ENCODE measurements at regions not wholly inside any gene's neighbourhood (a gene's known extent, or its start where the extent isn't known, plus 50 kb on each side); places are given as distances from the start of the nearest gene placed in this dataset.

DNA sequence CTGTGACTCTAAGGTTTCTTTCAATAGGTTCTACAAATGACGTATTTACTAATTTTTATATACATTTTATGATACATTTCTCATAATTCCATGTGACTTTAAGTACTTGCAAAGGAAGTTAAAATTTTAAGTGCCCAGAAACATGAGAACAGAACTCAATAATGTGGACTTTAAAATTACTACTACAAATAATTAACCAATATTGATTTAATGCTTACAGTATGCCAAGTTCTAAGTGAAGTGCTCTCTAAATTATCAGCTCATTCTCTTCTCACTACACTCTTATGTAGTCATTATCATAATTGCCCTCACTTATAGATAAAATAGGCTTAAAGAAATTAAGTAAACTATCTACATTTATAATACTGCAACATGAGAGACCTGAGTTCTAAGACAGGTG lies 1690.7 kb upstream of the CDH9 start:
- H2AFZ ChIP-seq (ENCODE audit: low read depth, low read length): no peak overlapping the region
- H3K4me3 ChIP-seq (ENCODE audit: low read length): no peak overlapping the region
- no peak overlapping the region for H3K9ac ChIP-seq (ENCODE audit: low read length)
- H3K79me2 ChIP-seq (ENCODE audit: low read length): no peaks in the 10 kb centered on the region
- no peaks in the 10 kb centered on the region for H3K4me1 ChIP-seq (ENCODE audit: low read length)
- H3K27me3 ChIP-seq (ENCODE audit: low read depth, low read length): no peaks in the 10 kb centered on the region
- TF ChIP-seq EZH2phosphoT487 (IDR thresholded peaks at IDR 0.05; ENCODE audit: low read depth): no peak
- H3K27ac ChIP-seq (ENCODE audit: low read length): no peak overlapping the region
- no peaks in the 10 kb centered on the region for H3K36me3 ChIP-seq (replicated peaks; ENCODE audit: low read depth, low read length)
- H4K20me1 ChIP-seq (ENCODE audit: insufficient read depth, low read length): no peaks in the 10 kb centered on the region
- H3K4me2 ChIP-seq (ENCODE audit: low read length): no peak overlapping the region
- no peaks in the 10 kb centered on the region for H3K9me3 ChIP-seq (ENCODE audit: insufficient read depth, low read length)

DNA sequence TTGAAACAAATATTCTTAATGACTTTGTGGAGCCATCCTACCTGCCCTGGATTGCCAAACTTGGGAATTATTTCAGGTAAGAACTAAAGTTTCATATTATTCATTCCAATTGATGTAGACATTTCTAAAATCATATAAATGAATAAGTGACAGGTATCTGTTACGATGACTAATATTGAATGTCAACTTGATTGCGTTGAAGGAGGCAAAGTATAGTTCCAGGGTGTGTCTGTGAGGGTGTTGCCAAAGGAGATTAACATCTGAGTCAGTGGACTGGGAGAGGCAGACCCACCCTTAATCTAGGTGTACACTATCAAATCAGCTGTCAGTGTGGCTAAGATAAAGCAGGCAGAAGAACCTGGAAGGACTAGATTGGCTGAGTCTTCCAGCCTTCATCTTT lies 1688.4 kb upstream of the CDH9 start:
- Histone ChIP-seq H3K9me3 (ENCODE audit: insufficient read depth, low read length) (no peaks in the 10 kb centered on the region), H3K79me2 (ENCODE audit: low read length) (no peaks in the 10 kb centered on the region), H3K4me3 (ENCODE audit: low read length) (no peak overlapping the region), H2AFZ (ENCODE audit: low read depth, low read length) (no peak overlapping the region), H3K4me2 (ENCODE audit: low read length) (no peak overlapping the region), H4K20me1 (ENCODE audit: insufficient read depth, low read length) (no peaks in the 10 kb centered on the region), H3K36me3 (replicated peaks; ENCODE audit: low read depth, low read length) (no peaks in the 10 kb centered on the region), H3K9ac (ENCODE audit: low read length) (no peak overlapping the region), H3K27me3 (ENCODE audit: low read depth, low read length) (no peaks in the 10 kb centered on the region), H3K4me1 (ENCODE audit: low read length) (no peaks in the 10 kb centered on the region), H3K27ac (ENCODE audit: low read length) (no peak overlapping the region)
- TF ChIP-seq, protein P1, sequence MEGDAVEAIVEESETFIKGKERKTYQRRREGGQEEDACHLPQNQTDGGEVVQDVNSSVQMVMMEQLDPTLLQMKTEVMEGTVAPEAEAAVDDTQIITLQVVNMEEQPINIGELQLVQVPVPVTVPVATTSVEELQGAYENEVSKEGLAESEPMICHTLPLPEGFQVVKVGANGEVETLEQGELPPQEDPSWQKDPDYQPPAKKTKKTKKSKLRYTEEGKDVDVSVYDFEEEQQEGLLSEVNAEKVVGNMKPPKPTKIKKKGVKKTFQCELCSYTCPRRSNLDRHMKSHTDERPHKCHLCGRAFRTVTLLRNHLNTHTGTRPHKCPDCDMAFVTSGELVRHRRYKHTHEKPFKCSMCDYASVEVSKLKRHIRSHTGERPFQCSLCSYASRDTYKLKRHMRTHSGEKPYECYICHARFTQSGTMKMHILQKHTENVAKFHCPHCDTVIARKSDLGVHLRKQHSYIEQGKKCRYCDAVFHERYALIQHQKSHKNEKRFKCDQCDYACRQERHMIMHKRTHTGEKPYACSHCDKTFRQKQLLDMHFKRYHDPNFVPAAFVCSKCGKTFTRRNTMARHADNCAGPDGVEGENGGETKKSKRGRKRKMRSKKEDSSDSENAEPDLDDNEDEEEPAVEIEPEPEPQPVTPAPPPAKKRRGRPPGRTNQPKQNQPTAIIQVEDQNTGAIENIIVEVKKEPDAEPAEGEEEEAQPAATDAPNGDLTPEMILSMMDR (IDR thresholded peaks at IDR 0.05; ENCODE audit: low read depth, low read length): no peak
- no peak for TF ChIP-seq EZH2phosphoT487 (IDR thresholded peaks at IDR 0.05; ENCODE audit: low read depth)

DNA sequence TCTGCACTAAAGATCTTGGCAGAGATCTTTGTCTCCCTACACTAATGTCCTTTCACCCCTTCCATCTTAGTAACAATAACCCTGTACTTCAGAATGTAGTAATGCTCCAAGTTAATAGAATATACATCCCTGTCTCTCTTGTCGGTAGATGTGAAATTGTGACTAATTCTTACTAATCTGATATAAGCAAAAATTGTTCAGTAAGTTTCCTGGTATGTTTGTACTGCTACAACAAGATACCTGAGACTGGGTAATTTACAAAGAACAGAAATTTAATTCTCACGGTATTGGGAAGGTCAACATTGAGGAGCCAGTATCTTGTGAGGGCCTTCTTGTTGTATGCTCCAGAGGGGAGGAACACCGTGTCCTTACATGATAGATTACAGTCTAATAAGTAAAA lies 1686.6 kb upstream of the CDH9 start:
- no peaks in the 10 kb centered on the region for H3K36me3 ChIP-seq (replicated peaks; ENCODE audit: low read depth, low read length)
- H3K4me2 ChIP-seq (ENCODE audit: low read length): no peak overlapping the region
- H3K9me3 ChIP-seq (ENCODE audit: insufficient read depth, low read length): no peaks in the 10 kb centered on the region
- H3K4me3 ChIP-seq (ENCODE audit: low read length): no peak overlapping the region
- no peaks in the 10 kb centered on the region for H3K27me3 ChIP-seq (ENCODE audit: low read depth, low read length)
- no peak overlapping the region for H3K9ac ChIP-seq (ENCODE audit: low read length)
- H4K20me1 ChIP-seq (ENCODE audit: insufficient read depth, low read length): no peaks in the 10 kb centered on the region
- H3K27ac ChIP-seq (ENCODE audit: low read length): no peak overlapping the region
- no peaks in the 10 kb centered on the region for H3K4me1 ChIP-seq (ENCODE audit: low read length)
- no peaks in the 10 kb centered on the region for H3K79me2 ChIP-seq (ENCODE audit: low read length)
- no peak overlapping the region for H2AFZ ChIP-seq (ENCODE audit: low read depth, low read length)
- TF ChIP-seq, protein P1 (IDR thresholded peaks at IDR 0.05; ENCODE audit: low read depth, low read length): no peak
- no peak for TF ChIP-seq EZH2phosphoT487 (IDR thresholded peaks at IDR 0.05; ENCODE audit: low read depth)

DNA sequence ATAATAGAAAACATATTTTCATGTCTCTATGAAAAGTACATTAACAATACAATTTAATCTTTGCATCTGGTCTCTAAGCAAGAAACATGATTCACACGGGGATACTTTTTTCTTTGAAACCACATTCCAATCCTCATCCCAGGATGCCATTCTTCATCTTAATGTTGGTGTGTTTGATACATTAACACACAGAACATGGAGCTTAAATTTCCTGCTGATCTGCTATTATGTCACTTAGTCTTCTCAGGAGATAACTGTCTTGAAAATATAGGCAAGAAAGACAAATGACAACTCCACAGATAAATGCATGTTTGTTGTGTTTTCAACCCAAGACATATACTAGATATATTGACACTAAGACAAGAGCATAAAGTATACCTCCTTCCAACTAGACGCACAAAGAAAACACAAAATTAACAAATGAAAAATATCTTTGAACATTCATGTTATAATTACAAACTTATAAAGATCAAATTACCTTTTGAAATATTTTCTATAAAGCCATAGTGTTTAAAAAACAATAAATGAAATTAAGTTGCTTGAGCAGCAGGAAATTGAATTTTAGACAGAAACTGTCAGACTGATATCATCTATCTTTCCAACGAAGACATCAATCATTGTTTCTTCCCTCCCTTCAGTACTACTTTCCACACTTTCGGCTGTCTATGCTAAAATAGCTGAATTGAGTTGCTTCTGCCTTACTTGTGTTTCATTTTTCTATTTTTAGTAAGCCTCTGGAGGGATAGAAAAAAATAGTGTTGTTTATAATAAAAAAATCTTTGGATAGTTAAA lies 1676.7 kb upstream of the CDH9 start:
- H2AFZ ChIP-seq (ENCODE audit: low read depth, low read length): no peak overlapping the region
- no peak overlapping the region for H3K9ac ChIP-seq (ENCODE audit: low read length)
- H3K4me3 ChIP-seq (ENCODE audit: low read length): no peak overlapping the region
- no peaks in the 10 kb centered on the region for H3K9me3 ChIP-seq (ENCODE audit: insufficient read depth, low read length)
- H3K36me3 ChIP-seq (replicated peaks; ENCODE audit: low read depth, low read length): no peaks in the 10 kb centered on the region
- no peak overlapping the region for H3K27ac ChIP-seq (ENCODE audit: low read length)
- no peaks in the 10 kb centered on the region for H3K4me1 ChIP-seq (ENCODE audit: low read length)
- no peaks in the 10 kb centered on the region for H3K27me3 ChIP-seq (ENCODE audit: low read depth, low read length)
- H3K79me2 ChIP-seq (ENCODE audit: low read length): no peaks in the 10 kb centered on the region
- H4K20me1 ChIP-seq (ENCODE audit: insufficient read depth, low read length): no peaks in the 10 kb centered on the region
- no peak overlapping the region for H3K4me2 ChIP-seq (ENCODE audit: low read length)
- TF ChIP-seq EZH2phosphoT487 (IDR thresholded peaks at IDR 0.05; ENCODE audit: low read depth): no peak

DNA sequence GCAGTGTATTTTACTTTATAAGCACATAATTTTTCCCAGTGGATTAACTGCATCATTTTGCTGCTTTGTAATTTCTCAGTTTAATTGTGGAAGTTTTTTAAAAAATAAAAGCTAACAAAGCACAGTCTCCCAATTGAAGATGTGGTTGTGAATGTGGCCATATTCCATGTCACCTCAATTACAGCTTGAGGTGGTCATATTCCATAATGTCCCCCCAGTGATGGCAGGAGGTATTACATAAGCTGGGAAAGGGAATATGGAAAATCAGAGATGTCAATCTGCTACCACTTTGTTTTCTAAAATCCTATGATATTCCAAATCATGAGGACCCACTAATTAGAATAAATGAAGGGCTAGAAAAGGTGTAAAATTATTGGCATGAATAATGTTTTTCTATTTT lies 1672.0 kb upstream of the CDH9 start:
- H3K9ac ChIP-seq (ENCODE audit: low read length): no peak overlapping the region
- TF ChIP-seq EZH2phosphoT487 (IDR thresholded peaks at IDR 0.05; ENCODE audit: low read depth): no peak
- TF ChIP-seq, protein P1 (IDR thresholded peaks at IDR 0.05; ENCODE audit: low read depth, low read length): no peak
- H3K9me3 ChIP-seq (ENCODE audit: insufficient read depth, low read length): no peaks in the 10 kb centered on the region
- H3K4me2 ChIP-seq (ENCODE audit: low read length): no peak overlapping the region
- no peak overlapping the region for H3K27ac ChIP-seq (ENCODE audit: low read length)
- H2AFZ ChIP-seq (ENCODE audit: low read depth, low read length): no peak overlapping the region
- H3K4me3 ChIP-seq (ENCODE audit: low read length): no peak overlapping the region
- no peaks in the 10 kb centered on the region for H3K27me3 ChIP-seq (ENCODE audit: low read depth, low read length)
- no peaks in the 10 kb centered on the region for H3K36me3 ChIP-seq (replicated peaks; ENCODE audit: low read depth, low read length)
- no peaks in the 10 kb centered on the region for H3K4me1 ChIP-seq (ENCODE audit: low read length)
- H3K79me2 ChIP-seq (ENCODE audit: low read length): no peaks in the 10 kb centered on the region
- no peaks in the 10 kb centered on the region for H4K20me1 ChIP-seq (ENCODE audit: insufficient read depth, low read length)

Data from OCI-LY3 (cell line).